ENCODE measurements at regions not wholly inside any gene's neighbourhood (a gene's known extent, or its start where the extent isn't known, plus 50 kb on each side); places are given as distances from the start of the nearest gene placed in this dataset.
A peak's percentile ranks its signal among the peaks of the same experiment; 100 is the strongest.

DNA sequence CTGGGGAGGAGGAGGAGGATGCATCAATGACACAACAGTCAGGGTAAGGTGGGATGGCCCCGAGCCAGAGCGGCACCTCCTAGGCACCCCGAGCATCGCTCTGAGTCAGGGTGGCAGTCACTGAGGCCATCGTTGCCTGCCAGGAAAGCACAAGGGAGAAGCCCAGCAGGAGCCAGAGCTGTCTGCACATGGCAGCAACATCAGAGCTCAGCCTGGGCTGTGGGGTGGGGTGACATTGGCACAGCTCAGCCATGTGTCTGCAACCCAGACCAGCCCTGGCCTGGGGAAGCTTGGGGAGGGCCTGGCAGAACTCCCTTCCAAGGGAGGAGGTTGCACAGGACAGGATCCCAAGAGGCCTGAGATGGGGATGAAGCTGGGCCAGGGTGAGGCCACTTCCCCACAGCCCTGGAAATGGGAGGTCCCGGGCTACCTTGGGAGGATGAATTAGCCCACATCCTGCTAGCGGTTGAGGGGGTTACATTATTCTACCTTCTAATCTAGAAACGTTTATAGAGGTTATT, 255.6 kb downstream of the MAFB start:
- no peak for TF ChIP-seq ZNF366 (tag by site-specific recombination; conservative IDR thresholded peaks at IDR 0.05)
- no peak for TF ChIP-seq KLF7 (tag by site-specific recombination; IDR thresholded peaks at IDR 0.05; ENCODE audit: borderline replicate concordance)
- no peak for TF ChIP-seq TRIM28 (IDR thresholded peaks at IDR 0.05; ENCODE audit: borderline replicate concordance, low read length)
- TF ChIP-seq ZNF473 (tag by site-specific recombination; IDR thresholded peaks at IDR 0.05), result no peak
- TF ChIP-seq ZNF76 (tag by site-specific recombination; IDR thresholded peaks at IDR 0.05; ENCODE audit: borderline replicate concordance, low read depth), result no peak
- TF ChIP-seq ZNF596 (tag by site-specific recombination; IDR thresholded peaks at IDR 0.05), result no peak
- no peak for TF ChIP-seq RBAK (tag by site-specific recombination; IDR thresholded peaks at IDR 0.05)
- TF ChIP-seq MEIS1 (CRISPR knock-in tag; IDR thresholded peaks at IDR 0.05; ENCODE audit: borderline replicate concordance), result no peak
- no peak for TF ChIP-seq ZNF214 (tag by site-specific recombination; IDR thresholded peaks at IDR 0.05; ENCODE audit: borderline replicate concordance)
- TF ChIP-seq, protein P1, sequence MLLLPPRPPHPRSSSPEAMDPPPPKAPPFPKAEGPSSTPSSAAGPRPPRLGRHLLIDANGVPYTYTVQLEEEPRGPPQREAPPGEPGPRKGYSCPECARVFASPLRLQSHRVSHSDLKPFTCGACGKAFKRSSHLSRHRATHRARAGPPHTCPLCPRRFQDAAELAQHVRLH (tag by site-specific recombination; IDR thresholded peaks at IDR 0.05), result no peak
- no peak for TF ChIP-seq ZNF121 (tag by site-specific recombination; IDR thresholded peaks at IDR 0.05)
- TF ChIP-seq GLIS2 (tag by site-specific recombination; IDR thresholded peaks at IDR 0.05), result no peak
- TF ChIP-seq GLI2 (tag by site-specific recombination; IDR thresholded peaks at IDR 0.05; ENCODE audit: borderline replicate concordance, low read depth), result no peak
- TF ChIP-seq ZBTB17 (tag by site-specific recombination; IDR thresholded peaks at IDR 0.05), result no peak
- no peak for TF ChIP-seq PBX3 (CRISPR knock-in tag; IDR thresholded peaks at IDR 0.05)
- TF ChIP-seq ZNF530 (tag by site-specific recombination; IDR thresholded peaks at IDR 0.05; ENCODE audit: low read depth), result no peak
- no peak for TF ChIP-seq ZNF354C (tag by site-specific recombination; IDR thresholded peaks at IDR 0.05; ENCODE audit: borderline replicate concordance, low read depth)
- TF ChIP-seq ZNF558 (tag by site-specific recombination; IDR thresholded peaks at IDR 0.05), result no peak
- TF ChIP-seq ZBTB21 (tag by site-specific recombination; IDR thresholded peaks at IDR 0.05), result no peak
- Histone ChIP-seq H3K9me3 (ENCODE audit: control insufficient read depth, insufficient read depth, low read depth, low read length) (no peaks in the 10 kb centered on the region), H3K27ac (ENCODE audit: extremely low read depth, low read depth, low read length) (no peak overlapping the region), H3K4me3 (ENCODE audit: low read depth, low read length) (no peak overlapping the region), H3K36me3 (ENCODE audit: control insufficient read depth in 2 of 2, insufficient read depth in 1 of 2, low read length in 2 of 2) (no peaks in the 10 kb centered on the region), H3K4me1 (ENCODE audit: control insufficient read depth, insufficient read depth, low read length) (no peaks in the 10 kb centered on the region)
- CTCF ChIA-PET, result interaction anchor here (0.6 kb wide), 1 partner anchor 1305 kb away, joined by 3 read pairs; no protein-coding TSS in a partner anchor
- POLR2A ChIA-PET, result no interaction called here

GRCh38 chr20:40431611-40432010, 257.4 kb downstream of the MAFB start:
- H3K9me3 ChIP-seq (ENCODE audit: control insufficient read depth, insufficient read depth, low read depth, low read length), result no peaks in the 10 kb centered on the region
- ChIA-PET CTCF (interaction anchor here (0.7 kb wide), 1 partner anchor 17 kb away, joined by 3 read pairs; no protein-coding TSS in a partner anchor), POLR2A (no interaction called here)
- H3K36me3 ChIP-seq (ENCODE audit: control insufficient read depth in 2 of 2, insufficient read depth in 1 of 2, low read length in 2 of 2), result no peaks in the 10 kb centered on the region
- no peaks in the 10 kb centered on the region for H3K4me1 ChIP-seq (ENCODE audit: control insufficient read depth, insufficient read depth, low read length)
- no peak for TF ChIP-seq ZNF23 (tag by site-specific recombination; IDR thresholded peaks at IDR 0.05; ENCODE audit: borderline replicate concordance)
- no peak for TF ChIP-seq ZNF350 (tag by site-specific recombination; IDR thresholded peaks at IDR 0.05)
- TF ChIP-seq GLIS1 (tag by site-specific recombination; IDR thresholded peaks at IDR 0.05), result peak; percentile 45; the same call in 1 of the 2 replicates
- TF ChIP-seq ZNF280C (tag by site-specific recombination; IDR thresholded peaks at IDR 0.05), result no peak
- no peak overlapping the region for H3K27ac ChIP-seq (ENCODE audit: extremely low read depth, low read depth, low read length)
- no peak overlapping the region for H3K4me3 ChIP-seq (ENCODE audit: low read depth, low read length)

Measured in HEK293 (cell line).